ENCODE measurements at regions not wholly inside any gene's neighbourhood (a gene's known extent, or its start where the extent isn't known, plus 50 kb on each side); places are given as distances from the start of the nearest gene placed in this dataset.
"Not testable (repeated sequence)": the region's sequence is repeated elsewhere in the genome, so short reads cannot be mapped to it uniquely, and the experiment has no call there.

DNA sequence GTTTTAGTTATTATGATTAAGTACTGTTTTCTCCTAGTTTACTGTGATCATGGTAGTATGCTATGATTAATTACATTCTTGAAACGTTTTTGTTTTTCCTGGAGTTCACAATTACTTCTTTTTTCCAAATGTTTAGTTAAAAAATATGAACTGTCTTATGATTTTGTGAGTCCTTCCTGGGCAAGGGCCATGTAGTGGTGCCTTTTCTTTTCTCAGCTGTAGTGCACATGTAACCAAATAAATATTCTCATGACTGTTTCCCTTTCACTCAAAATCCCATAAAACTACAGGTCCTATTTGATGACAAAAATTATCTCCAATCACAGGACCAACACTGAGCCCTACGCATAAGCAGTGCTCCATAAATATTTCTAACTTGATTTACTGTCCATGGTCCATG is 118.9 kb upstream of the EGR2 start:
- FAIRE-seq (no peak), DNase-seq (ENCODE audit: low read depth) (no peak)
- no peak for TF ChIP-seq EZH2 (IDR thresholded peaks at IDR 0.05; ENCODE audit: insufficient read depth, low read length)
- TF ChIP-seq, protein P1, sequence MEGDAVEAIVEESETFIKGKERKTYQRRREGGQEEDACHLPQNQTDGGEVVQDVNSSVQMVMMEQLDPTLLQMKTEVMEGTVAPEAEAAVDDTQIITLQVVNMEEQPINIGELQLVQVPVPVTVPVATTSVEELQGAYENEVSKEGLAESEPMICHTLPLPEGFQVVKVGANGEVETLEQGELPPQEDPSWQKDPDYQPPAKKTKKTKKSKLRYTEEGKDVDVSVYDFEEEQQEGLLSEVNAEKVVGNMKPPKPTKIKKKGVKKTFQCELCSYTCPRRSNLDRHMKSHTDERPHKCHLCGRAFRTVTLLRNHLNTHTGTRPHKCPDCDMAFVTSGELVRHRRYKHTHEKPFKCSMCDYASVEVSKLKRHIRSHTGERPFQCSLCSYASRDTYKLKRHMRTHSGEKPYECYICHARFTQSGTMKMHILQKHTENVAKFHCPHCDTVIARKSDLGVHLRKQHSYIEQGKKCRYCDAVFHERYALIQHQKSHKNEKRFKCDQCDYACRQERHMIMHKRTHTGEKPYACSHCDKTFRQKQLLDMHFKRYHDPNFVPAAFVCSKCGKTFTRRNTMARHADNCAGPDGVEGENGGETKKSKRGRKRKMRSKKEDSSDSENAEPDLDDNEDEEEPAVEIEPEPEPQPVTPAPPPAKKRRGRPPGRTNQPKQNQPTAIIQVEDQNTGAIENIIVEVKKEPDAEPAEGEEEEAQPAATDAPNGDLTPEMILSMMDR (IDR thresholded peaks at IDR 0.05; ENCODE audit: insufficient read depth, low read depth, low read length), result no peak
- Histone ChIP-seq H3K4me3 (ENCODE audit: insufficient read depth, low read depth, low read length) (no peak overlapping the region), H4K20me1 (ENCODE audit: insufficient read depth, low read length) (no peaks in the 10 kb centered on the region), H3K4me2 (ENCODE audit: low read length) (no peak overlapping the region), H3K27ac (ENCODE audit: low read depth, low read length) (no peak overlapping the region), H3K27me3 (ENCODE audit: insufficient read depth, low read length) (no peaks in the 10 kb centered on the region), H2AFZ (ENCODE audit: low read depth, low read length) (no peak overlapping the region), H3K79me2 (ENCODE audit: insufficient read depth, low read length) (no peaks in the 10 kb centered on the region), H3K9ac (ENCODE audit: low read length) (no peak overlapping the region), H3K36me3 (ENCODE audit: insufficient read depth, low read length) (no peaks in the 10 kb centered on the region), H3K9me3 (ENCODE audit: insufficient read depth, low read depth, low read length) (no peaks in the 10 kb centered on the region), H3K4me1 (ENCODE audit: insufficient read depth, low read length) (no peaks in the 10 kb centered on the region)
- Mint-ChIP-seq H3K27ac (ENCODE audit: unreplicated experiment) (no peak overlapping the region), H3K4me3 (ENCODE audit: unreplicated experiment) (no peak overlapping the region), H3K36me3 (ENCODE audit: low read depth, unreplicated experiment) (no peaks in the 10 kb centered on the region), H3K4me1 (ENCODE audit: low read depth, unreplicated experiment) (peaks cover 2% of the 10 kb centered on the region), H3K27me3 (ENCODE audit: low read depth, unreplicated experiment) (no peaks in the 10 kb centered on the region), H3K9me3 (ENCODE audit: unreplicated experiment) (no peaks in the 10 kb centered on the region)

DNA sequence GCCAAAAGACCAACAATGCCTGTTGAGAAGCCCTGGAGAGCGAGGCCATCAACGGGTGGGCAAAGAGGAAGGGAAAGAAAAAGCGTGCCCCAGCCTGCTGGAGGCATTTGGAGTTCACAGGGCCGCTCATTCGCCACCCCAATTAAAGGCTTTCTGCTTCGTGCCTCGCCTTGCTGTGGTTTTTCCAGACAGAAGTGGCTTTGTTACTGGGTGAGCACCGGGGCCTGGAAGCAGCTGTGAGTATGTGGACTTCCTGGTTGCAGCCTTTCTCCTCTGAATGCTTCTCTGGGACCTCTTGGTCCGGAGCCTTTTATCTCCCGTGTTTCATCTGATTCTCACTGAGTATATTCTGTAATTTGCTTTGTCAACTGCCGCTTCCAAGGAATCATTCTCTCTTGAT is 118.1 kb upstream of the EGR2 start:
- Mint-ChIP-seq H3K4me3 (ENCODE audit: unreplicated experiment) (no peak overlapping the region), H3K4me1 (ENCODE audit: low read depth, unreplicated experiment) (peaks cover 2% of the 10 kb centered on the region), H3K9me3 (ENCODE audit: unreplicated experiment) (no peaks in the 10 kb centered on the region), H3K27ac (ENCODE audit: unreplicated experiment) (peak overlapping the region; percentile 54), H3K36me3 (ENCODE audit: low read depth, unreplicated experiment) (no peaks in the 10 kb centered on the region), H3K27me3 (ENCODE audit: low read depth, unreplicated experiment) (no peaks in the 10 kb centered on the region)
- Histone ChIP-seq H3K36me3 (ENCODE audit: insufficient read depth, low read length) (no peaks in the 10 kb centered on the region), H2AFZ (ENCODE audit: low read depth, low read length) (peak overlapping the region; percentile 68), H3K27me3 (ENCODE audit: insufficient read depth, low read length) (no peaks in the 10 kb centered on the region), H3K4me2 (ENCODE audit: low read length) (no peak overlapping the region), H3K4me3 (ENCODE audit: insufficient read depth, low read depth, low read length) (no peak overlapping the region), H3K9me3 (ENCODE audit: insufficient read depth, low read depth, low read length) (no peaks in the 10 kb centered on the region), H3K79me2 (ENCODE audit: insufficient read depth, low read length) (no peaks in the 10 kb centered on the region), H4K20me1 (ENCODE audit: insufficient read depth, low read length) (no peaks in the 10 kb centered on the region), H3K9ac (ENCODE audit: low read length) (no peak overlapping the region), H3K4me1 (ENCODE audit: insufficient read depth, low read length) (no peaks in the 10 kb centered on the region), H3K27ac (ENCODE audit: low read depth, low read length) (no peak overlapping the region)
- no peak for FAIRE-seq
- peak; percentile 17 for DNase-seq (ENCODE audit: low read depth)
- TF ChIP-seq EZH2 (IDR thresholded peaks at IDR 0.05; ENCODE audit: insufficient read depth, low read length), result no peak
- TF ChIP-seq, protein P1 (IDR thresholded peaks at IDR 0.05; ENCODE audit: insufficient read depth, low read depth, low read length), result no peak

DNA sequence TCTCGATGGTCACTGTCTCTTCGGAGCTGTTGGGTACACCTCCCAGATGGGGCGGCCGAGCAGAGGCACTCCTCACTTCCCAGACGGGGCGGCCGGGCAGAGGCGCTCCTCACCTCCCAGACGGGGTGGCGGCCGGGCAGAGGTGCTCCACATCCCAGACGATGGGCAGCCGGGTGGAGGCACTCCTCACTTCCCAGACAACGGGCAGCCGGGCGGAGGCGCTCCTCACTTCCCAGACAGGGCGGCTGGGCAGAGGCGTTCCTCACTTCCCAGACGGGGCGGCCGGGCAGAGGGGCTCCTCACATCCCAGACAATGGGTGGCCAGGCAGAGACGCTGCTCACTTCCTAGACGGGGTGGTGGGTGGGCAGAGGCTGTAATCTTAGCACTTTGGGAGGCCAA is 112.6 kb upstream of the EGR2 start:
- H3K36me3 ChIP-seq (ENCODE audit: insufficient read depth, low read length); DNase-seq (ENCODE audit: low read depth); H3K27me3 Mint-ChIP-seq (ENCODE audit: low read depth, unreplicated experiment); H3K27ac ChIP-seq (ENCODE audit: low read depth, low read length); H3K4me3 Mint-ChIP-seq (ENCODE audit: unreplicated experiment); H2AFZ ChIP-seq (ENCODE audit: low read depth, low read length); H3K27me3 ChIP-seq (ENCODE audit: insufficient read depth, low read length); H3K79me2 ChIP-seq (ENCODE audit: insufficient read depth, low read length); H3K27ac Mint-ChIP-seq (ENCODE audit: unreplicated experiment); H3K4me2 ChIP-seq (ENCODE audit: low read length); H4K20me1 ChIP-seq (ENCODE audit: insufficient read depth, low read length); H3K4me1 Mint-ChIP-seq (ENCODE audit: low read depth, unreplicated experiment); H3K4me1 ChIP-seq (ENCODE audit: insufficient read depth, low read length); H3K9me3 ChIP-seq (ENCODE audit: insufficient read depth, low read depth, low read length); H3K9ac ChIP-seq (ENCODE audit: low read length); H3K4me3 ChIP-seq (ENCODE audit: insufficient read depth, low read depth, low read length); H3K36me3 Mint-ChIP-seq (ENCODE audit: low read depth, unreplicated experiment); H3K9me3 Mint-ChIP-seq (ENCODE audit: unreplicated experiment); FAIRE-seq: not testable (repeated sequence)
